GM12891 (cell line): ENCODE measurements at regions not wholly inside any gene's neighbourhood (a gene's known extent, or its start where the extent isn't known, plus 50 kb on each side); places are given as distances from the start of the nearest gene placed in this dataset.

ENCODE experiments used
- PAX5 ChIP-seq: IDR thresholded peaks from 2 replicates; pipeline ENCODE4 v1.6.1; 2011; ENCODE audit warnings: low read length, moderate library complexity, mild to moderate bottlenecking; ENCODE audit not compliant: insufficient read depth, severe bottlenecking
- POLR2A ChIP-seq: IDR thresholded peaks from 2 replicates; pipeline ENCODE4 v1.6.1; 2011; ENCODE audit warnings: low read depth, low read length, control low read depth
- POLR2AphosphoS5 ChIP-seq: IDR thresholded peaks from 2 replicates; pipeline ENCODE4 v1.6.1; 2011; ENCODE audit warnings: low read depth, low read length, control low read depth
- POU2F2 ChIP-seq: IDR thresholded peaks from 2 replicates; pipeline ENCODE4 v1.6.1; 2011; ENCODE audit warnings: low read depth, mild to moderate bottlenecking, control low read depth, low read length, moderate library complexity
- SPI1 ChIP-seq: IDR thresholded peaks from 2 replicates; pipeline ENCODE4 v1.6.1; 2011; ENCODE audit warnings: low read depth, low read length, control low read depth
- TAF1 ChIP-seq: IDR thresholded peaks from 2 replicates; pipeline ENCODE4 v1.6.1; 2011; ENCODE audit warnings: low read depth, low read length, control low read depth

- TF ChIP-seq POLR2A (no peak), POLR2AphosphoS5 (no peak), TAF1 (no peak), PAX5 (no peak), SPI1 (no peak), POU2F2 (no peak)
These were observed 511.7 kb upstream of the NOX3 start for GRCh38 chr6:155967322-155967721.
